ENCODE measurements at regions not wholly inside any gene's neighbourhood (a gene's known extent, or its start where the extent isn't known, plus 50 kb on each side); places are given as distances from the start of the nearest gene placed in this dataset.

GRCh38 chr6:44699851-44700250 lies 312.3 kb downstream of the CDC5L start:
- peaks cover 0 to 10% of the 10 kb centered on the region in 2 experiments; a peak in 1 of 4 replicates for H3K4me1 ChIP-seq (ENCODE audit: control insufficient read depth in 1 of 2, insufficient read depth in 2 of 2, low read depth in 1 of 2, low read length in 1 of 2)
- no peaks in the 10 kb centered on the region for H3K36me3 ChIP-seq (replicated peaks in 1 of 2; ENCODE audit: control insufficient read depth in 1 of 2, insufficient read depth in 2 of 2, low read length in 1 of 2)
- no peaks in the 10 kb centered on the region for H3K27me3 ChIP-seq (ENCODE audit: insufficient read depth)
- no peak overlapping the region for H3K27ac ChIP-seq (ENCODE audit: low read depth in 2 of 2, low read length in 1 of 2)
- H3K9ac ChIP-seq: no peak overlapping the region
- no peaks in the 10 kb centered on the region for H3K9me2 ChIP-seq
- H3K4me2 ChIP-seq: no peak overlapping the region
- no peak overlapping the region for H3K4me3 ChIP-seq (ENCODE audit: low read depth in 2 of 2, low read length in 1 of 2)
- WGBS (ENCODE audit: low lambda C conversion rate): 58% methylated on average over 2 of the region's 2 CpGs
- ChIA-PET CTCF (no interaction called here), POLR2A (no interaction called here)
- H2AFZ ChIP-seq (ENCODE audit: low read depth): no peak overlapping the region
- H4K20me1 ChIP-seq (ENCODE audit: insufficient read depth): no peaks in the 10 kb centered on the region
- no peaks in the 10 kb centered on the region for H3K9me3 ChIP-seq
- no peaks in the 10 kb centered on the region for H3K79me2 ChIP-seq (ENCODE audit: insufficient read depth)
- H3F3A ChIP-seq (replicated peaks; ENCODE audit: insufficient read depth): no peaks in the 10 kb centered on the region
- DNase-seq: no peak
- TF ChIP-seq YY1 (IDR thresholded peaks at IDR 0.05; ENCODE audit: low read depth): no peak
- no peak for TF ChIP-seq EP300 (IDR thresholded peaks at IDR 0.05; ENCODE audit: borderline replicate concordance in 1 of 2, low read depth in 1 of 2, low read length in 1 of 2)
- TF ChIP-seq RXRA (IDR thresholded peaks at IDR 0.05; ENCODE audit: borderline replicate concordance, low read depth): no peak
- TF ChIP-seq FOXM1 (IDR thresholded peaks at IDR 0.05; ENCODE audit: low read depth): no peak
- no peak for TF ChIP-seq RCOR1 (IDR thresholded peaks at IDR 0.05; ENCODE audit: low read length)
- TF ChIP-seq MEF2A (IDR thresholded peaks at IDR 0.05; ENCODE audit: borderline replicate concordance, low read depth): no peak
- no peak for TF ChIP-seq SIN3A (IDR thresholded peaks at IDR 0.05; ENCODE audit: borderline replicate concordance, low read depth, low read length)
- TF ChIP-seq MXI1 (IDR thresholded peaks at IDR 0.05; ENCODE audit: low read depth, low read length): no peak
- no peak for TF ChIP-seq NFIC (IDR thresholded peaks at IDR 0.05; ENCODE audit: borderline replicate concordance)
- no peak for TF ChIP-seq MAX (IDR thresholded peaks at IDR 0.05; ENCODE audit: low read depth)
- TF ChIP-seq RFX5 (IDR thresholded peaks at IDR 0.05; ENCODE audit: low read length): no peak
- no peak for TF ChIP-seq USF1 (IDR thresholded peaks at IDR 0.05; ENCODE audit: borderline replicate concordance, low read depth)
- TF ChIP-seq PBX3 (IDR thresholded peaks at IDR 0.05): no peak
- TF ChIP-seq FOSL2 (IDR thresholded peaks at IDR 0.05; ENCODE audit: borderline replicate concordance, low read depth): no peak
- TF ChIP-seq TAF1 (IDR thresholded peaks at IDR 0.05; ENCODE audit: borderline replicate concordance, low read depth, low read length): no peak
- TF ChIP-seq GATA2 (CRISPR knock-in tag; IDR thresholded peaks at IDR 0.05): no peak
- TF ChIP-seq JUND (IDR thresholded peaks at IDR 0.05): no peak
- TF ChIP-seq RAD21 (IDR thresholded peaks at IDR 0.05; ENCODE audit: low read length): no peak

- ChIA-PET POLR2A (no interaction called here), CTCF (no interaction called here)
Measured at GRCh38 chr6:44700422-44700821, 312.9 kb downstream of the CDC5L start.

More at GRCh38 chr6:44700422-44700821, 312.9 kb downstream of the CDC5L start:
- TF ChIP-seq FOXJ3 (CRISPR knock-in tag; IDR thresholded peaks at IDR 0.05): no peak
- no peak for TF ChIP-seq USF1 (IDR thresholded peaks at IDR 0.05; ENCODE audit: borderline replicate concordance, low read depth)
- TF ChIP-seq MXI1 (IDR thresholded peaks at IDR 0.05; ENCODE audit: low read depth, low read length): no peak
- TF ChIP-seq TCF12 (IDR thresholded peaks at IDR 0.05): no peak
- TF ChIP-seq REST (IDR thresholded peaks at IDR 0.05; ENCODE audit: low read depth, low read length): no peak
- TF ChIP-seq TAF1 (IDR thresholded peaks at IDR 0.05; ENCODE audit: borderline replicate concordance, low read depth, low read length): no peak
- no peak for TF ChIP-seq CTCF (IDR thresholded peaks at IDR 0.05)
- WGBS (ENCODE audit: low lambda C conversion rate): 94% methylated on average over 4 of the region's 5 CpGs
- DNase-seq: no peak
- Histone ChIP-seq H3K36me3 (replicated peaks in 1 of 2; ENCODE audit: control insufficient read depth in 1 of 2, insufficient read depth in 2 of 2, low read length in 1 of 2) (no peaks in the 10 kb centered on the region), H3K79me2 (ENCODE audit: insufficient read depth) (no peaks in the 10 kb centered on the region), H3F3A (replicated peaks; ENCODE audit: insufficient read depth) (no peaks in the 10 kb centered on the region), H3K4me3 (ENCODE audit: low read depth in 2 of 2, low read length in 1 of 2) (no peak overlapping the region), H3K4me2 (no peak overlapping the region), H3K4me1 (ENCODE audit: control insufficient read depth in 1 of 2, insufficient read depth in 2 of 2, low read depth in 1 of 2, low read length in 1 of 2) (peaks cover 0 to 10% of the 10 kb centered on the region in 2 experiments; a peak in 1 of 4 replicates), H3K27me3 (ENCODE audit: insufficient read depth) (no peaks in the 10 kb centered on the region), H3K27ac (ENCODE audit: low read depth in 2 of 2, low read length in 1 of 2) (no peak overlapping the region), H3K9me2 (no peaks in the 10 kb centered on the region), H3K9ac (no peak overlapping the region), H3K9me3 (no peaks in the 10 kb centered on the region), H2AFZ (ENCODE audit: low read depth) (no peak overlapping the region), H4K20me1 (ENCODE audit: insufficient read depth) (no peaks in the 10 kb centered on the region)

Data from SK-N-SH (cell line).